Thoracic aorta (tissue), 2 donors: ENCODE measurements at regions not wholly inside any gene's neighbourhood (a gene's known extent, or its start where the extent isn't known, plus 50 kb on each side); places are given as distances from the start of the nearest gene placed in this dataset.
"Not testable (repeated sequence)": the region's sequence is repeated elsewhere in the genome, so short reads cannot be mapped to it uniquely, and the experiment has no call there.

Experiments used
- ATAC-seq: fragments of 150-250 bp; one replicate; pipeline ENCODE4 v1.8.0; 2017; ENCODE audit warnings: low read depth; ENCODE audit not compliant: insufficient number of reproducible peaks, low FRiP score
- DNase-seq: peaks from one replicate; pipeline ENCODE4 v3.0.0-alpha.2; 2020; ENCODE audit warnings: low spot score
- H3K27ac ChIP-seq, 2 donors: fragments of 200-600 bp; sonication (generic); 1 replicate in 1 of 2; 2 replicates in 1 of 2; pipeline ENCODE4 v1.5.1; 2016; ENCODE audit warnings: mild to moderate bottlenecking in 2 of 2, moderate library complexity in 2 of 2
- H3K27me3 ChIP-seq: fragments of 200-600 bp; sonication (generic); replicated peaks from 2 replicates; pipeline ENCODE4 v1.6.0; 2016; ENCODE audit warnings: mild to moderate bottlenecking; ENCODE audit not compliant: insufficient read depth
- H3K36me3 ChIP-seq: fragments of 200-600 bp; sonication (generic); one replicate; pipeline ENCODE4 v1.5.1; 2016
- H3K4me1 ChIP-seq, 2 donors: fragments of 200-600 bp; sonication (generic); 1 replicate in 1 of 2; 2 replicates in 1 of 2; pipeline versions ENCODE4 v1.5.1 to v1.6.0; 2016; ENCODE audit warnings: low read depth in 2 of 2, mild to moderate bottlenecking in 1 of 2; ENCODE audit not compliant: control insufficient read depth in 1 of 2
- H3K4me3 ChIP-seq: fragments of 200-600 bp; sonication (generic); 2 replicates; pipeline ENCODE4 v1.5.1; 2016; ENCODE audit warnings: mild to moderate bottlenecking
- H3K9me3 ChIP-seq: fragments of 200-600 bp; sonication (generic); 2 replicates; pipeline ENCODE4 v1.5.1; 2016
- TF ChIP-seq, protein P1 (sequence below): fragments of 200-600 bp; sonication (generic); IDR thresholded peaks from one replicate; pipeline ENCODE4 v1.5.1; 2019; ENCODE audit warnings: antibody characterized with exemption

DNA sequence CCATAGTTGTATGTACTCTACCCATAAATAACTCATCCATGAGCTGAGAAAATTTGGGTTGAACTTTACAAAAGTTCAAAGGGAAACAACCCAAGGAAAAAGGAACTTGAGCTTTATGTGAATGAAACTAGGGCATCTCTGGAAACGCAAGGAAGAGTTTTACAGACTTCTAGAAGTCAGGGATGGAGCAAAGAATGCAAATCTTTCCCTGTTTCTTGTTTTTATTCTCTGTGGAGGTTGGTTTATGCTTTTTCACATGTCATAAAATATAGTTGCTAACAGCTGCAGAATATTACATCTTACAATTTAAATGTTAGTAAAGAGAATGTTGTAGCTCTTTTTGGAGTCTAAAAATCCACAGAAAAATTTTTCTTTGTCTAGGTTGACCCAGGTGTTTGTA lies 754.1 kb downstream of the PCDH7 start:
- H3K4me3 ChIP-seq, result no peak overlapping the region
- H3K27me3 ChIP-seq, result no peaks in the 10 kb centered on the region
- H3K4me1 ChIP-seq, result no peaks in the 10 kb centered on the region
- no peaks in the 10 kb centered on the region for H3K36me3 ChIP-seq
- H3K27ac ChIP-seq, result no peak overlapping the region
- H3K9me3 ChIP-seq, result no peaks in the 10 kb centered on the region
- TF ChIP-seq, protein P1, sequence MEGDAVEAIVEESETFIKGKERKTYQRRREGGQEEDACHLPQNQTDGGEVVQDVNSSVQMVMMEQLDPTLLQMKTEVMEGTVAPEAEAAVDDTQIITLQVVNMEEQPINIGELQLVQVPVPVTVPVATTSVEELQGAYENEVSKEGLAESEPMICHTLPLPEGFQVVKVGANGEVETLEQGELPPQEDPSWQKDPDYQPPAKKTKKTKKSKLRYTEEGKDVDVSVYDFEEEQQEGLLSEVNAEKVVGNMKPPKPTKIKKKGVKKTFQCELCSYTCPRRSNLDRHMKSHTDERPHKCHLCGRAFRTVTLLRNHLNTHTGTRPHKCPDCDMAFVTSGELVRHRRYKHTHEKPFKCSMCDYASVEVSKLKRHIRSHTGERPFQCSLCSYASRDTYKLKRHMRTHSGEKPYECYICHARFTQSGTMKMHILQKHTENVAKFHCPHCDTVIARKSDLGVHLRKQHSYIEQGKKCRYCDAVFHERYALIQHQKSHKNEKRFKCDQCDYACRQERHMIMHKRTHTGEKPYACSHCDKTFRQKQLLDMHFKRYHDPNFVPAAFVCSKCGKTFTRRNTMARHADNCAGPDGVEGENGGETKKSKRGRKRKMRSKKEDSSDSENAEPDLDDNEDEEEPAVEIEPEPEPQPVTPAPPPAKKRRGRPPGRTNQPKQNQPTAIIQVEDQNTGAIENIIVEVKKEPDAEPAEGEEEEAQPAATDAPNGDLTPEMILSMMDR, result no peak
- no peak for DNase-seq
- ATAC-seq, result no peak

DNA sequence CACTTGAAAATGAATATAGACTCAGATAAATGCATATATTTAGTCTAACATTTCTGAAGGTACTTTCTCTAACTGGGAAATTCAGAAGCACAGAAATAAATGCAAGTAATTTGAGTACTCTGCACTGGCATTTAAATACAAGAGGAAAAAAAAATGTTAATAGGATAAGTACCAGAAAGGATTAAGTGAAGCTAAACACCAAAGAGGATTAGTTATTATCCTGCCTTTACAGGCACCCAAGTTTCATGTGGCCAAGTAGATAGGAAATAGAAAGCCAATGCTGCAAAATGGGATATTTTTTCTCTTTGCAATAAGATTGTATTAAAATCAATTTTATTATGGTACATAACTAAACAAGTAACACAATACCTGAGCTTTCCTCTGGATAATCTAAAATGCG lies 762.5 kb downstream of the PCDH7 start:
- Histone ChIP-seq H3K4me3 (no peak overlapping the region), H3K36me3 (no peaks in the 10 kb centered on the region), H3K4me1 (no peaks in the 10 kb centered on the region), H3K27ac (no peak overlapping the region), H3K27me3 (no peaks in the 10 kb centered on the region), H3K9me3 (no peaks in the 10 kb centered on the region)
- ATAC-seq, result no peak
- DNase-seq, result no peak
- TF ChIP-seq, protein P1, result no peak

DNA sequence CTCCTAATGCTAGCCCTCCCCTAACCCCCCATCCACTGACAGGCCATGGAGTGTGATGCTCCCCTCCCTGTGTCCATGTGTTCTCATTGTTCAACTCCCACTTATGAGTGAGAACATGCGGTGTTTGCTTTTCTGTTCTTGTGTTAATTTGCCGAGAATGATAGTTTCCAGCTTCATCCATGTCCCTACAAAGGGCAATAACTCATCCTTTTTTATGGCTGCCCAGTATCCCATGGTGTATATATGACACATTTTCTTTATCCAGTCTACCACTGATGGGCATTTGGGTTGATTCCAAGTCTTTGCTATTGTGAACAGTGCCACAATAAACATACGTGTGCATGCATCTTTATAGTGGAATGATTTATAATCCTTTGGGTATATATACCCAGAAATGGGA lies 779.0 kb downstream of the PCDH7 start:
- H3K27me3 ChIP-seq, H3K4me3 ChIP-seq, H3K27ac ChIP-seq, H3K9me3 ChIP-seq, ATAC-seq, H3K36me3 ChIP-seq, DNase-seq, H3K4me1 ChIP-seq: not testable (repeated sequence)

DNA sequence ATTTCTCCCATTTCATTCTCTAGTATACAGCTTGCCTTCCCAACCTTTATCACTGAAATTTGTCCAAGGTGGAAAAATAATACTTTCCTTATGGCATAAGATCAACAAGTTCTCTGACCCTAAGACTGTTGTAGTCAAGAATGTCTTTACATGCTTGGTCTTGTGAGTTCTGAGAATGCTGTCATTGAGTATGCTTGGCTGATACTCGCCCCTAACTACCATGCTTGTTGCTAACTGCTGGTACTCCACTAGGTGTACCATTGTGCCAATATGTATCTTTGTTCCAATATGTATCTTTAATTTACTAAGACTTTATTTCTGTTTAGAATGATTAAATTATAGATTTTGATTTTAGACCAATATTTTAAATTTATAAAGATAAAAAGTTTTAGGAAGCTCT lies 796.4 kb downstream of the PCDH7 start:
- Histone ChIP-seq H3K4me1 (no peaks in the 10 kb centered on the region), H3K36me3 (no peaks in the 10 kb centered on the region), H3K27ac (no peak overlapping the region), H3K9me3 (no peaks in the 10 kb centered on the region), H3K27me3 (no peaks in the 10 kb centered on the region), H3K4me3 (no peak overlapping the region)
- DNase-seq (no peak), ATAC-seq (no peak)
- TF ChIP-seq, protein P1, result no peak

DNA sequence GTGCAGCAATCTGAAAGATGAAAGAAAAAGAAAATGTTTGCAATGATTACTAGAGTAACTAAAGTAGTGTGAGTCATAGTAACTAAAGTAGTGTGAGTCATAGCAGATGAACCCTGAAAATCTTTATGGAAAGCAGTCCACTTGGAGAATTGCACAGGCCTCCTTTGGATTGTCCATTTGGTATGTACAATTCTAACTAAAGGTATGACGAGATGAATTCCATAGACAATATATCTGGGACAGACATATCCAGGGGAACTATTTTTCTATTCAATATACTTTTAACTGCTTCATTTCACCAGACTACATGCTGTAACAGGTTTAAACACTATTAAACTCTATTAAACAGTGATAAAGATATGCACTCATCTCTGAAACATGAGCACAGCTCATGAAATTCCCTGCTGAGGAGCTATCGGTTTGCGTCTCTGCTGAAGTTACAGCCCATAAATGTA lies 798.7 kb downstream of the PCDH7 start:
- Histone ChIP-seq H3K27me3 (no peaks in the 10 kb centered on the region), H3K4me1 (no peaks in the 10 kb centered on the region), H3K9me3 (no peaks in the 10 kb centered on the region), H3K27ac (no peak overlapping the region), H3K4me3 (no peak overlapping the region), H3K36me3 (no peaks in the 10 kb centered on the region)
- DNase-seq, result no peak
- ATAC-seq, result no peak
- TF ChIP-seq, protein P1, result no peak

DNA sequence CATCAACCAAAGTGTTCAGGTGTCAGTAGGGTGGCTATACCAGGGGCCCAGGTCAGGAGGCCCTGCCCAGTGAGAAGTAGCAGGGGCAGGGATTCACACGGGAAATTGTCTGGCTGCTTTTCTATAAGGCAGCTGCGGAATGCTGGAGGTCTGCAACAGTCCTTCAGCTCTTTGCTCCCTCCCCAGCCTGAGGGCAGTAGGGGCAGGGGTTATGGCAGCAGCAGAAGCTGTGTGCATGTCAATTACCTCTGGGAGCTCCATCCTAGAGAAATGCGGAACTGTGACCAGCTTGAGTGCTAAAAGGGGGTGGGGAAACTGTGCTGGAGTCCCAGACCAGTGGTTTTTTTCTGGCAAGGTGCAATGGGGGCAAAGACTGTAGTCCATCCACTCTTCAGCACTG lies 810.4 kb downstream of the PCDH7 start:
- no peak overlapping the region for H3K27ac ChIP-seq

More for the DNA sequence above, 810.4 kb downstream of the PCDH7 start:
- no peak for ATAC-seq
- H3K4me1 ChIP-seq, result no peaks in the 10 kb centered on the region
- DNase-seq, result no peak
- TF ChIP-seq, protein P1, result no peak
- no peaks in the 10 kb centered on the region for H3K9me3 ChIP-seq
- H3K27me3 ChIP-seq, result no peaks in the 10 kb centered on the region
- H3K4me3 ChIP-seq, result no peak overlapping the region
- no peaks in the 10 kb centered on the region for H3K36me3 ChIP-seq
